Activated CD4-positive, alpha-beta T cell treated with anti-CD3 and anti-CD28 coated beads, Interleukin-2, amount 10 ng/mL, durations not matched to agents 7 days and 5 days (primary cell): ENCODE measurements at regions not wholly inside any gene's neighbourhood (a gene's known extent, or its start where the extent isn't known, plus 50 kb on each side); places are given as distances from the start of the nearest gene placed in this dataset.

Experiments used
- CTCF ChIA-PET: fragments of 350-600 bp; sonication (Branson Sonifier 250); formaldehyde crosslinking; loops from one replicate; lab custom pipeline; 2021; ENCODE audit warnings: antibody characterized with exemption; lab: Charles Lee
- POLR2A ChIA-PET: fragments of 350-600 bp; sonication (Branson Sonifier 250); formaldehyde crosslinking; loops from one replicate; lab custom pipeline; 2021; ENCODE audit warnings: antibody characterized with exemption; lab: Charles Lee
- DNase-seq: peaks from one replicate; pipeline ENCODE4 v3.0.0-alpha.2; 2020
- H3K27ac Mint-ChIP-seq: one replicate; pipeline ENCODE4 v1.8.0; 2021; ENCODE audit warnings: mild to moderate bottlenecking, moderate library complexity, mixed read lengths
- H3K27me3 Mint-ChIP-seq: one replicate; pipeline ENCODE4 v1.8.0; 2021; ENCODE audit warnings: mixed read lengths
- H3K36me3 Mint-ChIP-seq: one replicate; pipeline ENCODE4 v1.8.0; 2021; ENCODE audit warnings: low read depth, mixed read lengths
- H3K4me1 Mint-ChIP-seq: one replicate; pipeline ENCODE4 v1.8.0; 2021; ENCODE audit warnings: mixed read lengths
- H3K4me3 Mint-ChIP-seq: one replicate; pipeline ENCODE4 v1.8.0; 2021; ENCODE audit warnings: mild to moderate bottlenecking, moderate library complexity, mixed read lengths
- H3K9me3 Mint-ChIP-seq: one replicate; pipeline ENCODE4 v1.8.0; 2021; ENCODE audit warnings: mixed read lengths

DNA sequence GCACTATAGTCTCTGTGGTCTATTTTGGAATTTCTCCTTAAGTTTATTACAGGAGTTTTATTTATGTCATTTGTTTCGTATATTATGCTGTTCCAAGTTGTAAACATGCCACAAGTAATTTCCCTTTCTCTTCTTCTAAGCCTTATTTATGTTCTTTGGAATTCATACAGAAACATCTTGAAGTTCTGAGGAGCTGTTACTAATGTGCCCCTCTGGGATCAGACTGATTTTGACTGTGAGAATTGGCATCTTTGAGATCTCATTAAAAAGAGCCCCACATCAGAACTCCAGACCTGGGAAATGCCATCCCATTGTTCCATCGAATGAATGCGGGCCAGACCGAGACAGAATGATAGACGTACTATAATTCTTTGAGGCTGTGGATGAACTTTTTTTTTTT lies 138.8 kb upstream of the CD180 start:
- no peaks in the 10 kb centered on the region for H3K4me1 Mint-ChIP-seq
- DNase-seq, result no peak
- ChIA-PET CTCF (interaction anchor here (0.8 to 1.1 kb wide), 2 partner anchors 15 to 1140 kb away, joined by 3 to 4 read pairs; no protein-coding TSS in a partner anchor), POLR2A (no interaction called here)
- no peaks in the 10 kb centered on the region for H3K36me3 Mint-ChIP-seq
- H3K27ac Mint-ChIP-seq, result no peak overlapping the region
- H3K9me3 Mint-ChIP-seq, result no peaks in the 10 kb centered on the region
- no peak overlapping the region for H3K4me3 Mint-ChIP-seq
- peaks cover 14% of the 10 kb centered on the region for H3K27me3 Mint-ChIP-seq

DNA sequence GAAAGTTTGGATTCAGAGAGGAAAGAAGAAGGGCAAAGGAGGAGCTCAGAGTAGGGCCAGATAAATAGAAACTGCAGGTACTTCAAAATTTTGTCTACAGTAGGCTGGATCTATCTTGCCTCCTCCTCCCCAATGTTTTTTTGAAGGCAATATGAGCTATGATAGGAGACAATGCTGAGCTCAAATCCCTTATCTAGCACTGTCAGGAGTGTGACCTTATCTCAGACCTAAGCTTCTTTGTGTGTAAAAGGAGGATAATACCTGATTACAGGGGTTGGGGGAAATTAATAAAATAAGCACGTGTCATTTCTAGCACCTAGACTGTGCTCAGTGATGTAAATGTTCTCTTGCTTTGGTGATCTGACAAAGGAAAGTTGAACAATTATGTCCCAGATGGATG lies 137.8 kb upstream of the CD180 start:
- ChIA-PET CTCF (interaction anchor here (0.8 to 1.1 kb wide), 2 partner anchors 14 to 1141 kb away, joined by 3 to 4 read pairs; no protein-coding TSS in a partner anchor), POLR2A (no interaction called here)
- Mint-ChIP-seq H3K4me1 (no peaks in the 10 kb centered on the region), H3K27me3 (peaks cover 13% of the 10 kb centered on the region), H3K4me3 (no peak overlapping the region), H3K27ac (no peak overlapping the region), H3K9me3 (no peaks in the 10 kb centered on the region), H3K36me3 (no peaks in the 10 kb centered on the region)
- DNase-seq, result no peak

DNA sequence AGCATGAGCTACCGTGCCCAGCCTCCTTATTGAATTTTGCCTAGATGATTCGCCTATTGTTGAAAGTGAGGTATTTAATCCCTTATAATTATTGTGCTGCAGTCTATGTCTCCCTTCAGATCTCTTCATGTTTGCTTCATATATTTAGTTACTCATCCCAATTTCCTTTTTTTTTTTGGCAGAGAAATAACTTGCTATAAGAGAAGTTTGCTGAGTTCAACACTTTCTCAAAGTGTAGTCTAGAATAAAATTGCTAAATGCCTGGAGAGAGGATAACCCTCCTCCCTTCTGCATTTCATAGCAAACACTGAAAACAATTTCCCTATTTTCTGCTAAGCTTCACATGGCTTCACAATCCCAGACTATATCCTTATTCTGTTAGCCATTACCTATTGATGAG lies 136.6 kb upstream of the CD180 start:
- Mint-ChIP-seq H3K27ac (no peak overlapping the region), H3K4me1 (no peaks in the 10 kb centered on the region), H3K27me3 (peaks cover 12% of the 10 kb centered on the region), H3K36me3 (no peaks in the 10 kb centered on the region), H3K9me3 (no peaks in the 10 kb centered on the region), H3K4me3 (no peak overlapping the region)
- no peak for DNase-seq
- ChIA-PET POLR2A (no interaction called here), CTCF (no interaction called here)

DNA sequence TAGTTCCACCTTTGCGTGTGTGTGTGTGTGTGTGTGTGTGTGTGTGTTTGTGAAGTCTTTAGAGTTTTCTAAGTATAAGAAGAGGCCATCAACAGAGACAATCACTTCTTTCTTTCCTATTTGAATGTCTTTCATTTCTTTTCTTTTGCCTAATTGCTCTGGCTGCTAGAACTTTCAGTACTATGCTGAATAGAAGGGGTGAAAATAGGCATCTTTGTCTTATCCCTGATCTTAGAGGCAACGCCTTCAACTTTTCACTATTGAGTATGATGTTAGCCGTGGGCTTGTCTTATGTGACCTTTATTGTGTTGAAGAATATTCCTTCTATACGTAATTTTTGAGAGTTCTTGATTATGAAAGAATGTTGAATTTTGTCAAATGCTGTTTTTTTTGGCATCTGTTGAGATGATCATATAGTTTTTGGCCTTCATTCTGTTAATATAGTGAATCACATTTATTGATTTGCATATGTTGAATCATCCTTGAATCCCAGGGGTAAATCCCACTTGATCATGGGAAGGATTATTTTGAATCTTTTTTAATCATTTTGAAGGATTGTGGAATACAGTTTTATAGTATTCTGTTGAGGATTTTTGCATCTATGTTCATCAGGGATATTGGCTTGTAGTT lies 134.8 kb upstream of the CD180 start:
- Mint-ChIP-seq H3K4me3 (no peak overlapping the region), H3K27me3 (peaks cover 12% of the 10 kb centered on the region), H3K36me3 (no peaks in the 10 kb centered on the region), H3K4me1 (no peaks in the 10 kb centered on the region), H3K27ac (no peak overlapping the region), H3K9me3 (no peaks in the 10 kb centered on the region)
- DNase-seq, result no peak
- ChIA-PET POLR2A (no interaction called here), CTCF (no interaction called here)

DNA sequence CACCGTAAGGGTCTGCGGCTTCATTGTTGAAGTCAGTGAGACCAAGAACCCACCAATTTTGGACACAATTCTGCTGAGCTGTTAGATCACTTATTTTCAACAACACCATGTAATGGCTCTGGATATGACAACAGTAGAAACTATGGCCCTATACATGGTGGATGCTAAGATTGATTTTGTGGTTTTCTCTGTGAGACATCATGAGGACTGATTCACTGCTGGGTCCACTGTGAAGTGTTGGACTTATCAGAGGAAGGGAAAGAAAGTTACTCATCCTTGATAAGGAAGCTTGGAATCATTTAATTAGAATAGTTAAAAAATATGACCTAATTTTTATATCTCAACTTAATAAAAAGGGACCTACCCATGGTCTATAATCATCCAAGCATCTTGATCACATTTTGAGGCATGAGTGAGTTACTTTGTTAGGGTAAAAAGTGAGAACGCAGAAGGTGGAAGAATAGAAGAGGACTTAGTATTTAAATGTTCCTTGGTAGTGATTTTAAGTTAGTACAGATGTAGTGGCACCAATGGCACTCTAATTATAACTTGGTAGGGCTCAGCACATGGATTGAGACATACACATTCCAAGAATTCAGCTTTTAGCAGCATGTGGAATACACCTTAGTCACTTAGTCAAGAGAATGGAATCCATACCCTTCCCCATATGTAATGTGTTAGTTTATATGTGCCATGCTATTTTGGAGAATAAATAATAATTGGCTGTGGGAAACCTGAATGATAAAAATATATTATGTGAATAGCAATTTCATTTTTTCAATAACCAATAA lies 123.5 kb upstream of the CD180 start:
- ChIA-PET CTCF (interaction anchor here (0.7 kb wide), 1 partner anchor 15 kb away, joined by 4 read pairs; no protein-coding TSS in a partner anchor), POLR2A (no interaction called here)
- Mint-ChIP-seq H3K36me3 (no peaks in the 10 kb centered on the region), H3K4me1 (peaks cover 7% of the 10 kb centered on the region), H3K27me3 (no peaks in the 10 kb centered on the region), H3K4me3 (no peak overlapping the region), H3K9me3 (peaks cover 2% of the 10 kb centered on the region), H3K27ac (no peak overlapping the region)
- DNase-seq, result no peak

DNA sequence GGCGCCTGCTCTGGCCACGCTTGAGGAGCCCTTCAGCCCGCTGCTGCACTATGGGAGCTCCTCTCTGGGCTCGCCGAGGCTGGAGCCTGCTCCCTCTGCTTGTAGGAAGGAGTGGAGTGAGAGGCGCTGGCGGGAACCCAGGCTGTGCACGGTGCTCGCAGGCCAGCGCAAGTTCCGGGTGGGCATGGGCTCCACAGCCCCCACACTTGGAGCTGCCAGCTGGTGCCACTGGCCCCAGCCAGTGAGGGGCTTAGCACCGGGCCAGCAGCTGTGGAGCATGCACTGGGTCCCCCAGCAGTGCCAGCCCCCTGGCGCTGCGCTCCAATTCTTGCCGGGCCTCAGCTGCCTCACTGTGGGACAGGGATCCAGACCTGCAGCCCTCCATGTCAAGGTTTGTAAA lies 122.1 kb upstream of the CD180 start:
- CTCF ChIA-PET, result interaction anchor here (1.0 to 1.1 kb wide), 2 partner anchors 10 to 18 kb away, joined by 3 read pairs; no protein-coding TSS in a partner anchor
- POLR2A ChIA-PET, result no interaction called here
- Mint-ChIP-seq H3K27ac (no peak overlapping the region), H3K4me3 (no peak overlapping the region), H3K9me3 (peaks cover 4% of the 10 kb centered on the region), H3K27me3 (no peaks in the 10 kb centered on the region), H3K4me1 (peaks cover 7% of the 10 kb centered on the region), H3K36me3 (no peaks in the 10 kb centered on the region)
- no peak for DNase-seq

DNA sequence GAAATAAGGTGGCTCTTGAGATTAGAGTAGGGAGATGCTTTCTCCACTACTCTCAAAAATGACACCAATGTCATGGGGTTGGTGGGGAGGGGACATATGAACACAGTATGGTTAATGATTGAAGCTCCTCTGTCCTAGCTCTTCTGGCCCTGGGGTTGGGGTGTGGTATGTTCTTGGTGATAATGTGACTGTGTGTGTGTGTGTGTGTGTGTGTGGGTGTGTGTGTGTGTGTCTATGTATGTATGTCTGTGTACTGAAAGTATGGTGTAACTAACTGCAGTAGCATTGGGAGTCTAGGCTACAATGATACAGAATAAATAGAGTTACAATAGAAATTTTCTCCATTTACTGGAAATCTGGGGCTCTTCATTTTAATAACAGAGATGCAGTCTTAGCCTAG lies 121.0 kb upstream of the CD180 start:
- no peaks in the 10 kb centered on the region for H3K27me3 Mint-ChIP-seq
- ChIA-PET POLR2A (no interaction called here), CTCF (interaction anchor here (0.6 to 1.4 kb wide), 3 partner anchors 11 to 132 kb away, joined by 3 to 5 read pairs (median 4); no protein-coding TSS in a partner anchor)
- peaks cover 7% of the 10 kb centered on the region for H3K4me1 Mint-ChIP-seq
- H3K4me3 Mint-ChIP-seq, result no peak overlapping the region
- no peak overlapping the region for H3K27ac Mint-ChIP-seq
- no peak for DNase-seq
- H3K9me3 Mint-ChIP-seq, result peaks cover 4% of the 10 kb centered on the region
- no peaks in the 10 kb centered on the region for H3K36me3 Mint-ChIP-seq

DNA sequence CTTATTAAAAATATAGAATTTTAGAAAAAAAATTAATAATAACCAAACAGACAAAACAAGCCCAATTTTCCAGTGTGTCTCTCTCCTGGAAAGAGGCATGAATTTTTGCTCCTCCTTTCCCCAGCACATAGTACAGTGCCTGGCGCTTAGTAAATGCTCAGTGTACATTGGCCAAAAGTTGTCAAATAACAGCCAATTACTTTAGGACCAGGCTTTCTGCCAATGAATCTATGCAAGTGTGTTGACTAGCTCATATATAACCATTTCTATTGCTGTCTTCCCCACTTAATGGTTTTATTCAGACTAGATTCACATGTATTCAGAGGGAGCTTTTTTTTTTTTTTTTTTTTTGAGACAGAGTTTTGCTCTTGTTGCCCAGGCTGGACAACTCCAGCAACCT lies 120.1 kb upstream of the CD180 start:
- Mint-ChIP-seq H3K27ac (no peak overlapping the region), H3K36me3 (no peaks in the 10 kb centered on the region), H3K9me3 (peaks cover 4% of the 10 kb centered on the region), H3K27me3 (no peaks in the 10 kb centered on the region), H3K4me1 (peaks cover 7% of the 10 kb centered on the region), H3K4me3 (no peak overlapping the region)
- DNase-seq, result no peak
- ChIA-PET POLR2A (no interaction called here), CTCF (interaction anchor here (0.6 to 1.4 kb wide), 2 partner anchors 10 to 81 kb away, joined by 3 to 5 read pairs; no protein-coding TSS in a partner anchor)

DNA sequence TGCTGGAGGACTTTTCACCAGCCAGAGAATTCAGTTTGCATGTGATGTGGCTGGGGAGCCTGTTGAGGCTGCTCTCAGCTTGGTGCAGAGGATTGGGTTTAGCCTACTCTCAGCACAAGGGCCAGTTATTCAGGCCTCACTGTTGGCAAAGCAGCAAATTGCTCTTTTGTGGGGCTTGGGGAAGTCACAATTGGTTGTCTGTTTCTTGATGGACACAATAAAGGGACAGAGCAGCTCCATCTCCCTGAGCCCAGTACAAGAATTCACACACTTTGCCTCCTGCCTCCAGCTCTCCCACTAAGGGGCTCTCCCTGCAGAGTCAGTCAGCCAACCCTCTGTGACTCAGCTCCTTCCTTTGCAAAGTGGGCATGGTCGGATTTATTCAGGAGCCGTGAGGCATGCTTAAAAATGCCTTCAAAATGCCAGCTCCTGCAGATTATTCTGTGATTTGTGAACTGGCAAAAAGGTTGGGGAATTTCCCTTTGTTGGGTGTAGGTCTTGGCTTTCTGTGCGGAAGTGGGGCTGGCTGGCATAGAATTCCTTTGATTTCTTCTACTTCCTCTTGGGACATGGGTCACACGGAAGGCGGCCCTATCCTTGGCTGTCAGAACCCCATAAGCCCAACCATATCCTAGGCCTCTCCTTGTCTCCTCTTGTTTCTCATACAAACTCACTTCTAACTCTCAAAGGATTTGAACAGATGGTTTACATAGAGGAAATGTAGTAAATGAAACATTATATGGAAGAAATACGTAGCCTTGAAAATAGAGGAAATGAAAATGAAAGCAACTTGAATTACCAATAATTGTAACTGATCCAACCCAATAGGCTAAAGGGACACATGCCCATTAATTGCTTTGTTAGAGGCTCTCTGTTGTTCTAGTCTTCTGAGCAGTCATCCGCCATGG lies 118.7 kb upstream of the CD180 start:
- Mint-ChIP-seq H3K27me3 (no peaks in the 10 kb centered on the region), H3K4me1 (peaks cover 7% of the 10 kb centered on the region), H3K36me3 (no peaks in the 10 kb centered on the region), H3K4me3 (no peak overlapping the region), H3K27ac (peak overlapping the region; percentile 69), H3K9me3 (peaks cover 4% of the 10 kb centered on the region)
- no peak for DNase-seq
- POLR2A ChIA-PET, result no interaction called here
- CTCF ChIA-PET, result no interaction called here

DNA sequence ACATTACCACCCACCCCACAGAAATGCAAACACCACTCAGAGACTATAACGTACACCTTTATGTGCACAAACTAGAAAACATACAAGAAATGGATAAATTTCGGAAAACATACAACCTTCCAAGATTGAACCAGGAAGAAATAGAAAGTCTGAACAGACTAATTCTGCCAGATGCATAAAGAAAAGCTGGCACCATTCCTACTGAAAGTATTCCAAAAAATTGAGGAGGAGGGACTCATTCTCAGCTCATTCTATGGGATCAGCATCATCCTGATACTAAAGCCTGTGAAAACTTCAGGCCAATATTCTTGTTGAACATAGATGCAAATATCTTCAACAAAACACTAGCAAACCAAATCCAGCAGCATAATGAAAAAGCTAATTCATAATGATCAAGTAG lies 115.1 kb upstream of the CD180 start:
- Mint-ChIP-seq H3K27me3 (no peaks in the 10 kb centered on the region), H3K9me3 (peaks cover 3% of the 10 kb centered on the region), H3K36me3 (no peaks in the 10 kb centered on the region), H3K4me3 (no peak overlapping the region), H3K4me1 (peaks cover 18% of the 10 kb centered on the region), H3K27ac (no peak overlapping the region)
- CTCF ChIA-PET, result interaction anchor here (1.6 kb wide), 1 partner anchor 27 kb away, joined by 5 read pairs; no protein-coding TSS in a partner anchor
- POLR2A ChIA-PET, result no interaction called here
- no peak for DNase-seq

DNA sequence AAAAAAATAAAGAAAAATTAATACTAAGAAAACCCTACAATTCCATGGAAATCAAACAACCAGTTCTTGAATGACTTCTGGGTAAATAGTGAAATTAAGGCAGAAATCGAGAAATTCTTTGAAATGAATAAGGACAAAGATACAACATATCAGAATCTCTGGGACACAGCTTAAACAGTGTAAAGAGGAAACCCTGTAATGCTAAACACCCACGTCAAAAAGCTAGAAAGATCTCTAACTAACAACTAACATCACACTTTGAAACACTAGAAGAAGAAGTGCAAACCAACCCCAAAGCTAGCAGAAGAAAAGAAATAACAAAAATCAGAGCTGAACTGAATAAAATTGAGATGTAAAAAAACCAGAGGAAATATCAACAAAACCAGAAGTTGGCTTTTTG lies 114.6 kb upstream of the CD180 start:
- DNase-seq, result no peak
- Mint-ChIP-seq H3K36me3 (no peaks in the 10 kb centered on the region), H3K27me3 (no peaks in the 10 kb centered on the region), H3K4me1 (peaks cover 20% of the 10 kb centered on the region), H3K4me3 (no peak overlapping the region), H3K27ac (no peak overlapping the region), H3K9me3 (peaks cover 2% of the 10 kb centered on the region)
- ChIA-PET CTCF (no interaction called here), POLR2A (no interaction called here)

DNA sequence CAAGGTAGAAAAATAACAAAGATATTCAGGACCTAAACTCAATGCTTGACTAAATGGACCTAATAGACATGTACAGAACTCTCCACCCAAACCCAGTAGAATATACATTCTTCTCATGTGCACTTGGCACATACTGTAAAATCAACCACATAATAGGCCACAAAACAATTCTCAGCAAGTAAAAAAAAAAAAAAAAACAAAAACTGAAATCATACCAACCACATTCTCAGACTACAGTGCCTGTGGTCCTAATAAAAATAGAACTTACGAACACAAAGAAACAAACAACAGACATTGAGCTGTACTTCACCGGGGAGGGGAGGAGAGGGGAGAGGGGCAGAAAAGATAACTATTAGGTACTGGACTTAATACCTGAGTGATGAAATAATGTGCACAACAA lies 114.1 kb upstream of the CD180 start:
- Mint-ChIP-seq H3K9me3 (peaks cover 2% of the 10 kb centered on the region), H3K36me3 (no peaks in the 10 kb centered on the region), H3K27me3 (no peaks in the 10 kb centered on the region), H3K4me1 (peaks cover 19% of the 10 kb centered on the region), H3K4me3 (no peak overlapping the region), H3K27ac (no peak overlapping the region)
- no peak for DNase-seq
- ChIA-PET POLR2A (no interaction called here), CTCF (no interaction called here)
